H9 (cell line): ENCODE measurements at regions not wholly inside any gene's neighbourhood (a gene's known extent, or its start where the extent isn't known, plus 50 kb on each side); places are given as distances from the start of the nearest gene placed in this dataset.

ENCODE experiments used
- DNase-seq: peaks from one replicate; pipeline ENCODE4 v3.0.0-alpha.2; 2017
- H2AFZ ChIP-seq: one replicate; pipeline ENCODE4 v1.6.1; 2013; ENCODE audit warnings: mild to moderate bottlenecking, low read length, control low read depth, moderate library complexity
- H2AK5ac ChIP-seq: 2 replicates; pipeline ENCODE4 v1.6.1; 2013; ENCODE audit warnings: low read length, control low read depth, mixed read lengths; ENCODE audit not compliant: insufficient read length
- H2BK120ac ChIP-seq: one replicate; pipeline ENCODE4 v1.6.1; 2013; ENCODE audit warnings: low read depth, mild to moderate bottlenecking, low read length, control low read depth, inconsistent platforms; ENCODE audit not compliant: poor library complexity, severe bottlenecking
- H2BK12ac ChIP-seq: 2 replicates; pipeline ENCODE4 v1.6.1; 2013; ENCODE audit warnings: low read length, control low read depth, mixed read lengths, low read depth; ENCODE audit not compliant: insufficient read length
- H2BK15ac ChIP-seq: 2 replicates; pipeline ENCODE4 v1.6.1; 2013; ENCODE audit warnings: low read depth, low read length, control low read depth
- H2BK20ac ChIP-seq: one replicate; pipeline ENCODE4 v1.6.1; 2013; ENCODE audit warnings: low read depth, mild to moderate bottlenecking, low read length, control low read depth, inconsistent platforms; ENCODE audit not compliant: poor library complexity, severe bottlenecking
- H2BK5ac ChIP-seq: 2 replicates; pipeline ENCODE4 v1.6.1; 2013; ENCODE audit warnings: low read length, control low read depth, mixed read lengths; ENCODE audit not compliant: insufficient read length
- H3K14ac ChIP-seq: 2 replicates; pipeline ENCODE4 v1.6.1; 2013; ENCODE audit warnings: low read length, control low read depth; ENCODE audit not compliant: insufficient read depth
- H3K18ac ChIP-seq: 2 replicates; pipeline ENCODE4 v1.6.1; 2013; ENCODE audit warnings: low read depth, mild to moderate bottlenecking, mixed read lengths, low read length, control low read depth; ENCODE audit not compliant: insufficient read length
- H3K23ac ChIP-seq: 2 replicates; pipeline ENCODE4 v1.6.1; 2013; ENCODE audit warnings: low read length, control low read depth, mixed read lengths, low read depth; ENCODE audit not compliant: insufficient read length
- H3K23me2 ChIP-seq: 2 replicates; pipeline ENCODE4 v1.6.1; 2013; ENCODE audit warnings: low read depth, mild to moderate bottlenecking, mixed read lengths, low read length, control low read depth; ENCODE audit not compliant: insufficient read length, poor library complexity, severe bottlenecking
- H3K27ac ChIP-seq: 2 replicates; pipeline ENCODE4 v1.5.1; 2013; ENCODE audit warnings: low read length, control low read depth, mixed read lengths, low read depth; ENCODE audit not compliant: insufficient read length
- H3K27me3 ChIP-seq: 2 replicates; pipeline ENCODE4 v1.6.1; 2013; ENCODE audit warnings: low read length, control low read depth, inconsistent platforms; ENCODE audit not compliant: insufficient read depth
- H3K4ac ChIP-seq: 2 replicates; pipeline ENCODE4 v1.6.1; 2013; ENCODE audit warnings: low read depth, mild to moderate bottlenecking, control low read depth, inconsistent platforms, low read length, moderate library complexity
- H3K4me1 ChIP-seq: 2 replicates; pipeline ENCODE4 v1.6.1; 2013; ENCODE audit warnings: low read length, control low read depth, inconsistent platforms; ENCODE audit not compliant: insufficient read depth
- H3K4me2 ChIP-seq: 2 replicates; pipeline ENCODE4 v1.6.1; 2013; ENCODE audit warnings: low read length, control low read depth, mixed read lengths; ENCODE audit not compliant: insufficient read length, insufficient read depth
- H3K56ac ChIP-seq: 2 replicates; pipeline ENCODE4 v1.6.1; 2013; ENCODE audit warnings: low read depth, mild to moderate bottlenecking, mixed read lengths, low read length, control low read depth; ENCODE audit not compliant: insufficient read length
- H3K79me1 ChIP-seq: 2 replicates; pipeline ENCODE4 v1.6.1; 2013; ENCODE audit warnings: low read depth, mild to moderate bottlenecking, moderate library complexity, low read length, control low read depth, inconsistent platforms; ENCODE audit not compliant: insufficient read depth, poor library complexity, severe bottlenecking
- H3K79me2 ChIP-seq: 2 replicates; pipeline ENCODE4 v1.6.1; 2013; ENCODE audit warnings: low read length, control low read depth, inconsistent platforms; ENCODE audit not compliant: insufficient read depth
- H3K9ac ChIP-seq: 2 replicates; pipeline ENCODE4 v1.6.1; 2013; ENCODE audit warnings: low read length, control low read depth, mixed read lengths; ENCODE audit not compliant: insufficient read length; ENCODE audit errors: extremely low read depth
- H3K9me3 ChIP-seq: one replicate; pipeline ENCODE4 v1.6.1; 2013; ENCODE audit warnings: low read depth, low read length, inconsistent platforms; ENCODE audit not compliant: control insufficient read depth
- H3T11ph ChIP-seq: one replicate; pipeline ENCODE4 v1.6.1; 2013; ENCODE audit warnings: mild to moderate bottlenecking, low read length, control low read depth, inconsistent platforms
- H4K20me1 ChIP-seq: one replicate; pipeline ENCODE4 v1.6.1; 2013; ENCODE audit not compliant: control insufficient read depth, insufficient read length, insufficient read depth
- H4K5ac ChIP-seq: 2 replicates; pipeline ENCODE4 v1.6.1; 2013; ENCODE audit warnings: low read depth, mild to moderate bottlenecking, mixed read lengths, low read length, control low read depth; ENCODE audit not compliant: insufficient read length
- H4K8ac ChIP-seq: replicated peaks from 2 replicates; pipeline ENCODE4 v1.6.1; 2013; ENCODE audit warnings: low read length, control low read depth, mixed read lengths, low read depth; ENCODE audit not compliant: insufficient read length
- H4K91ac ChIP-seq: 2 replicates; pipeline ENCODE4 v1.6.1; 2013; ENCODE audit warnings: low read depth, mild to moderate bottlenecking, moderate library complexity, mixed read lengths, low read length, control low read depth; ENCODE audit not compliant: insufficient read length
- H3K27ac Mint-ChIP-seq, 3 experiments: 2 replicates in 2 of 3; 3 replicates in 1 of 3; pipeline ENCODE4 v1.8.0; 2020 to 2021; ENCODE audit warnings: mixed read lengths in 3 of 3, mild to moderate bottlenecking in 1 of 3, moderate library complexity in 1 of 3
- H3K27me3 Mint-ChIP-seq: 2 replicates; pipeline ENCODE4 v1.8.0; 2021; ENCODE audit warnings: low read depth, mild to moderate bottlenecking, moderate library complexity, mixed read lengths
- H3K36me3 Mint-ChIP-seq, 3 experiments: 2 replicates in 2 of 3; 3 replicates in 1 of 3; pipeline ENCODE4 v1.8.0; 2020 to 2021; ENCODE audit warnings: low read depth in 3 of 3, mixed read lengths in 3 of 3; ENCODE audit not compliant: insufficient read depth in 1 of 3
- H3K4me1 Mint-ChIP-seq, 2 experiments: 2 replicates each; pipeline ENCODE4 v1.8.0; 2020; ENCODE audit warnings: mixed read lengths in 2 of 2
- H3K4me3 Mint-ChIP-seq, 2 experiments: 2 replicates in 1 of 2; 3 replicates in 1 of 2; pipeline ENCODE4 v1.8.0; 2020 to 2021; ENCODE audit warnings: mild to moderate bottlenecking in 2 of 2, mixed read lengths in 2 of 2, moderate library complexity in 1 of 2
- H3K9me3 Mint-ChIP-seq, 2 experiments: 2 replicates in 1 of 2; 3 replicates in 1 of 2; pipeline ENCODE4 v1.8.0; 2020; ENCODE audit warnings: mild to moderate bottlenecking in 2 of 2, mixed read lengths in 2 of 2, moderate library complexity in 1 of 2
- WGBS: extraction: QIAGEN DNeasy Blood & Tissue Kit; methylation state at CpG from one replicate; pipeline ENCODE4 v1.1.7; 2013; ENCODE audit warnings: missing lambda C conversion rate, low lambda C conversion rate, mixed read lengths; ENCODE audit not compliant: insufficient read length; ENCODE audit errors: extremely low coverage; 5-methylcytosine and 5-hydroxymethylcytosine counted together
- TF ChIP-seq, protein P1 (sequence below): fragments of 200-600 bp; sonication (generic); conservative IDR thresholded peaks from 3 replicates; pipeline ENCODE4 v1.8.0; 2021; ENCODE audit warnings: antibody characterized with exemption, mild to moderate bottlenecking

DNA sequence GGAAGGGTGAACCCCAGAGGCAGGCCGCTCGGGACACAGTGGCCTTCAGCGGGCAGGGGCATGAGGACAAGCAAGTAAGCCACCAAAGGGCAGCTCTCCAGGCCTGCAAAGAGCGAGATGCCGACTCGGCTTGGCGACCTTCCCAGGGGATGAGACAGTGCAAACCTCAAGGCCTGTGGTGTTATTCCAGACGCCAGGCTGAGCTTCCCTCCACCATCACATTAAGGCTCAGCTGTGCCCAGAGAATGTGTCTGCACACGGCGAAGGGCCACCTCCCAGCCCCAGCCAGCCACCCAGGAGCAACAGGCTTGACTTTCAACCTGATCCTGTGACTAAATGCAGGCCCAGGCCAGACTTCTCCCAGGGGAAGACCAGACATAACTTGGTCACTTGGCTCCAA, 251.4 kb downstream of the SOX9 start:
- no peaks in the 10 kb centered on the region for H3K79me1 ChIP-seq
- H3K9me3 ChIP-seq: no peaks in the 10 kb centered on the region
- no peak overlapping the region for H3K18ac ChIP-seq
- no peak overlapping the region for H4K91ac ChIP-seq
- no peak overlapping the region; a peak in 1 of 7 replicates for H3K27ac Mint-ChIP-seq
- H3K27me3 Mint-ChIP-seq: no peaks in the 10 kb centered on the region
- H4K20me1 ChIP-seq: no peaks in the 10 kb centered on the region
- no peak overlapping the region for H2AFZ ChIP-seq
- no peaks in the 10 kb centered on the region for H3K36me3 Mint-ChIP-seq
- H2BK5ac ChIP-seq: no peak overlapping the region
- WGBS: no CpG with 5 or more reads among the region's 10 CpGs
- DNase-seq: no peak
- peaks cover 12 to 23% of the 10 kb centered on the region in 2 experiments for H3K4me1 Mint-ChIP-seq
- H3K23ac ChIP-seq: no peak overlapping the region
- no peak overlapping the region for H3K56ac ChIP-seq
- no peak overlapping the region for H4K5ac ChIP-seq
- no peak overlapping the region for H3K9ac ChIP-seq
- no peak overlapping the region for H2AK5ac ChIP-seq
- H3K9me3 Mint-ChIP-seq: no peaks in the 10 kb centered on the region; a peak in 1 of 5 replicates
- H2BK20ac ChIP-seq: no peak overlapping the region
- no peak overlapping the region for H2BK15ac ChIP-seq
- H3K4me3 Mint-ChIP-seq: no peak overlapping the region
- no peak overlapping the region for H4K8ac ChIP-seq
- H3K4me2 ChIP-seq: no peak overlapping the region
- TF ChIP-seq, protein P1, sequence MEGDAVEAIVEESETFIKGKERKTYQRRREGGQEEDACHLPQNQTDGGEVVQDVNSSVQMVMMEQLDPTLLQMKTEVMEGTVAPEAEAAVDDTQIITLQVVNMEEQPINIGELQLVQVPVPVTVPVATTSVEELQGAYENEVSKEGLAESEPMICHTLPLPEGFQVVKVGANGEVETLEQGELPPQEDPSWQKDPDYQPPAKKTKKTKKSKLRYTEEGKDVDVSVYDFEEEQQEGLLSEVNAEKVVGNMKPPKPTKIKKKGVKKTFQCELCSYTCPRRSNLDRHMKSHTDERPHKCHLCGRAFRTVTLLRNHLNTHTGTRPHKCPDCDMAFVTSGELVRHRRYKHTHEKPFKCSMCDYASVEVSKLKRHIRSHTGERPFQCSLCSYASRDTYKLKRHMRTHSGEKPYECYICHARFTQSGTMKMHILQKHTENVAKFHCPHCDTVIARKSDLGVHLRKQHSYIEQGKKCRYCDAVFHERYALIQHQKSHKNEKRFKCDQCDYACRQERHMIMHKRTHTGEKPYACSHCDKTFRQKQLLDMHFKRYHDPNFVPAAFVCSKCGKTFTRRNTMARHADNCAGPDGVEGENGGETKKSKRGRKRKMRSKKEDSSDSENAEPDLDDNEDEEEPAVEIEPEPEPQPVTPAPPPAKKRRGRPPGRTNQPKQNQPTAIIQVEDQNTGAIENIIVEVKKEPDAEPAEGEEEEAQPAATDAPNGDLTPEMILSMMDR: no peak
- no peaks in the 10 kb centered on the region for H3K23me2 ChIP-seq
- no peaks in the 10 kb centered on the region; the same call in 1 of the 2 replicates for H3K79me2 ChIP-seq
- no peak overlapping the region for H3T11ph ChIP-seq
- no peak overlapping the region for H3K14ac ChIP-seq
- H2BK12ac ChIP-seq: no peak overlapping the region
- no peaks in the 10 kb centered on the region for H3K27me3 ChIP-seq
- H3K4ac ChIP-seq: no peak overlapping the region
- H3K27ac ChIP-seq: no peak overlapping the region
- H2BK120ac ChIP-seq: no peak overlapping the region
- H3K4me1 ChIP-seq: peaks cover 2% of the 10 kb centered on the region; the same call in 1 of the 2 replicates
